Liver (tissue), 3 donors: ENCODE measurements at regions not wholly inside any gene's neighbourhood (a gene's known extent, or its start where the extent isn't known, plus 50 kb on each side); places are given as distances from the start of the nearest gene placed in this dataset.

Experiments used
- EGR1 ChIP-seq, 2 donors: IDR thresholded peaks; 2 replicates each; pipeline ENCODE4 v1.6.1; 2016 to 2018; ENCODE audit warnings: antibody characterized with exemption in 2 of 2, low read depth in 2 of 2
- HNF4G ChIP-seq: IDR thresholded peaks from 2 replicates; pipeline ENCODE4 v1.6.1; 2016; ENCODE audit warnings: antibody characterized with exemption
- RAD21 ChIP-seq, 2 donors: IDR thresholded peaks; 2 replicates each; pipeline ENCODE4 v1.6.1; 2016; ENCODE audit warnings: antibody characterized with exemption in 2 of 2, mild to moderate bottlenecking in 2 of 2
- TF ChIP-seq, protein P1 (sequence below): fragments of 150-350 bp; IDR thresholded peaks from 2 replicates; pipeline ENCODE4 v1.5.1; 2017; ENCODE audit warnings: improper control_type of control experiment, low read depth, low read length; ENCODE audit not compliant: missing input control
- TF ChIP-seq, protein P2 (sequence below): IDR thresholded peaks from 2 replicates; pipeline ENCODE4 v1.6.1; 2016; ENCODE audit warnings: antibody characterized with exemption, mild to moderate bottlenecking
- donor health status: healthy.
- donor health status: healthy.

DNA sequence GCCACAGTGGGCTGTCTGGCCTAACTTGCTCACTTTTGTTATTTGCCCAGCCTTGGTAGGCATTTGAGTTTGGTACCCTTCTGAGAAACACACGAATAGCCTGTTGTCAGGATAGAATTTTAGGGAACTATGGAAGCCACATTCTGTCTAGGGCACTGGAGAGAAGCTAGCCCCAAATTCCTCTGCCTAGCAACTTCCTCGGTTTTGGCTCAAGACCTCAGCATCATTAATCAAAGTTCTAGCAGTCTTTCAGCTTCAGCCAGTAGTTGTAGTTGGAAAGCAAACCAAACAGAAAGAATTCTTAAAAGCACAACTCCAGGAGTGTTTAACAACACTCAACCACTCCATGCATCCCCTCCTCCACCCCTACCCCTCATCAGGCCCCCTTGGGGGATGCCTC is 572.1 kb upstream of the PSMD7 start:
- TF ChIP-seq, protein P1, sequence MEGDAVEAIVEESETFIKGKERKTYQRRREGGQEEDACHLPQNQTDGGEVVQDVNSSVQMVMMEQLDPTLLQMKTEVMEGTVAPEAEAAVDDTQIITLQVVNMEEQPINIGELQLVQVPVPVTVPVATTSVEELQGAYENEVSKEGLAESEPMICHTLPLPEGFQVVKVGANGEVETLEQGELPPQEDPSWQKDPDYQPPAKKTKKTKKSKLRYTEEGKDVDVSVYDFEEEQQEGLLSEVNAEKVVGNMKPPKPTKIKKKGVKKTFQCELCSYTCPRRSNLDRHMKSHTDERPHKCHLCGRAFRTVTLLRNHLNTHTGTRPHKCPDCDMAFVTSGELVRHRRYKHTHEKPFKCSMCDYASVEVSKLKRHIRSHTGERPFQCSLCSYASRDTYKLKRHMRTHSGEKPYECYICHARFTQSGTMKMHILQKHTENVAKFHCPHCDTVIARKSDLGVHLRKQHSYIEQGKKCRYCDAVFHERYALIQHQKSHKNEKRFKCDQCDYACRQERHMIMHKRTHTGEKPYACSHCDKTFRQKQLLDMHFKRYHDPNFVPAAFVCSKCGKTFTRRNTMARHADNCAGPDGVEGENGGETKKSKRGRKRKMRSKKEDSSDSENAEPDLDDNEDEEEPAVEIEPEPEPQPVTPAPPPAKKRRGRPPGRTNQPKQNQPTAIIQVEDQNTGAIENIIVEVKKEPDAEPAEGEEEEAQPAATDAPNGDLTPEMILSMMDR = no peak
- TF ChIP-seq RAD21 (IDR thresholded peaks at IDR 0.05) (no peak), HNF4G (no peak), EGR1 (IDR thresholded peaks at IDR 0.05; ENCODE audit: low read depth in 2 of 2) (no peak)
- TF ChIP-seq, protein P2, sequence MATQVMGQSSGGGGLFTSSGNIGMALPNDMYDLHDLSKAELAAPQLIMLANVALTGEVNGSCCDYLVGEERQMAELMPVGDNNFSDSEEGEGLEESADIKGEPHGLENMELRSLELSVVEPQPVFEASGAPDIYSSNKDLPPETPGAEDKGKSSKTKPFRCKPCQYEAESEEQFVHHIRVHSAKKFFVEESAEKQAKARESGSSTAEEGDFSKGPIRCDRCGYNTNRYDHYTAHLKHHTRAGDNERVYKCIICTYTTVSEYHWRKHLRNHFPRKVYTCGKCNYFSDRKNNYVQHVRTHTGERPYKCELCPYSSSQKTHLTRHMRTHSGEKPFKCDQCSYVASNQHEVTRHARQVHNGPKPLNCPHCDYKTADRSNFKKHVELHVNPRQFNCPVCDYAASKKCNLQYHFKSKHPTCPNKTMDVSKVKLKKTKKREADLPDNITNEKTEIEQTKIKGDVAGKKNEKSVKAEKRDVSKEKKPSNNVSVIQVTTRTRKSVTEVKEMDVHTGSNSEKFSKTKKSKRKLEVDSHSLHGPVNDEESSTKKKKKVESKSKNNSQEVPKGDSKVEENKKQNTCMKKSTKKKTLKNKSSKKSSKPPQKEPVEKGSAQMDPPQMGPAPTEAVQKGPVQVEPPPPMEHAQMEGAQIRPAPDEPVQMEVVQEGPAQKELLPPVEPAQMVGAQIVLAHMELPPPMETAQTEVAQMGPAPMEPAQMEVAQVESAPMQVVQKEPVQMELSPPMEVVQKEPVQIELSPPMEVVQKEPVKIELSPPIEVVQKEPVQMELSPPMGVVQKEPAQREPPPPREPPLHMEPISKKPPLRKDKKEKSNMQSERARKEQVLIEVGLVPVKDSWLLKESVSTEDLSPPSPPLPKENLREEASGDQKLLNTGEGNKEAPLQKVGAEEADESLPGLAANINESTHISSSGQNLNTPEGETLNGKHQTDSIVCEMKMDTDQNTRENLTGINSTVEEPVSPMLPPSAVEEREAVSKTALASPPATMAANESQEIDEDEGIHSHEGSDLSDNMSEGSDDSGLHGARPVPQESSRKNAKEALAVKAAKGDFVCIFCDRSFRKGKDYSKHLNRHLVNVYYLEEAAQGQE = no peak
